Caco-2 (cell line): ENCODE measurements at regions not wholly inside any gene's neighbourhood (a gene's known extent, or its start where the extent isn't known, plus 50 kb on each side); places are given as distances from the start of the nearest gene placed in this dataset.

Experiments
- BruUV-seq: library from RNA; stranded (reverse); fragments of 400-500 nt; replicated peaks from 2 replicates; lab custom pipeline; 2021; lab: Mats Ljungman, UMichigan
- CTCF ChIA-PET: fragments of 300-600 bp; sonication (Branson Sonifier 250); formaldehyde crosslinking; loops from one replicate; lab custom pipeline; 2022; ENCODE audit warnings: antibody characterized with exemption; lab: Charles Lee
- POLR2A ChIA-PET: fragments of 300-600 bp; sonication (Branson Sonifier 250); formaldehyde crosslinking; loops from one replicate; lab custom pipeline; 2022; ENCODE audit warnings: antibody characterized with exemption; lab: Charles Lee
- DNase-seq, 2 experiments: peaks; one replicate each; pipeline versions ENCODE4 v3.0.0 to v3.0.0-alpha.2; 2020 to 2022
- H3K27me3 ChIP-seq: replicated peaks from 2 replicates; pipeline ENCODE4 v1.6.0; 2011; ENCODE audit warnings: low read length; ENCODE audit not compliant: control insufficient read depth, insufficient read depth
- H3K36me3 ChIP-seq: 2 replicates; pipeline ENCODE4 v1.5.1; 2011; ENCODE audit warnings: low read length; ENCODE audit not compliant: control insufficient read depth, insufficient read depth
- H3K4me1 ChIP-seq: fragments of 250-450 bp; sonication (Bioruptor Pico); 2 replicates; pipeline ENCODE4 v1.5.1; 2020; ENCODE audit warnings: mild to moderate bottlenecking
- H3K4me3 ChIP-seq: 2 replicates; pipeline ENCODE4 v1.5.1; 2011; ENCODE audit warnings: low read depth, mild to moderate bottlenecking, control low read depth, low read length
- H3K9me3 ChIP-seq: fragments of 250-450 bp; sonication (Bioruptor Pico); 2 replicates; pipeline ENCODE4 v1.5.1; 2020; ENCODE audit warnings: mild to moderate bottlenecking, moderate library complexity
- H3K27ac Mint-ChIP-seq: one replicate; pipeline ENCODE4 v1.8.0; 2022; ENCODE audit warnings: mixed read lengths; ENCODE audit not compliant: unreplicated experiment
- H3K27me3 Mint-ChIP-seq: one replicate; pipeline ENCODE4 v1.8.0; 2022; ENCODE audit warnings: mixed read lengths; ENCODE audit not compliant: insufficient read depth, unreplicated experiment
- H3K36me3 Mint-ChIP-seq: one replicate; pipeline ENCODE4 v1.8.0; 2022; ENCODE audit warnings: mild to moderate bottlenecking, mixed read lengths; ENCODE audit not compliant: insufficient read depth, unreplicated experiment
- H3K4me1 Mint-ChIP-seq: one replicate; pipeline ENCODE4 v1.8.0; 2022; ENCODE audit warnings: low read depth, mixed read lengths; ENCODE audit not compliant: unreplicated experiment
- H3K4me3 Mint-ChIP-seq: one replicate; pipeline ENCODE4 v1.8.0; 2022; ENCODE audit warnings: mild to moderate bottlenecking, moderate library complexity, mixed read lengths; ENCODE audit not compliant: unreplicated experiment
- H3K9me3 Mint-ChIP-seq: one replicate; pipeline ENCODE4 v1.8.0; 2022; ENCODE audit warnings: mixed read lengths; ENCODE audit not compliant: unreplicated experiment
- intact Hi-C: fragments of 100-400 bp; cut with micrococcal nuclease; formaldehyde crosslinking; loops from one replicate; pipeline ENCODE4 v1.10.0; 2022; ENCODE audit not compliant: unreplicated experiment
- TF ChIP-seq, protein P1 (sequence below), 2 experiments: fragments of 200-600 bp in 1 of 2; IDR thresholded peaks; 1 replicate in 1 of 2; 2 replicates in 1 of 2; pipeline versions ENCODE4 v1.5.1 to v1.8.0; 2011 to 2022; ENCODE audit warnings: antibody characterized with exemption in 1 of 2, control low read depth in 1 of 2, inconsistent platforms in 1 of 2, low read depth in 1 of 2, low read length in 1 of 2, mild to moderate bottlenecking in 1 of 2, moderate library complexity in 1 of 2; ENCODE audit not compliant: insufficient read depth in 1 of 2, severe bottlenecking in 1 of 2, unreplicated experiment in 1 of 2

DNA sequence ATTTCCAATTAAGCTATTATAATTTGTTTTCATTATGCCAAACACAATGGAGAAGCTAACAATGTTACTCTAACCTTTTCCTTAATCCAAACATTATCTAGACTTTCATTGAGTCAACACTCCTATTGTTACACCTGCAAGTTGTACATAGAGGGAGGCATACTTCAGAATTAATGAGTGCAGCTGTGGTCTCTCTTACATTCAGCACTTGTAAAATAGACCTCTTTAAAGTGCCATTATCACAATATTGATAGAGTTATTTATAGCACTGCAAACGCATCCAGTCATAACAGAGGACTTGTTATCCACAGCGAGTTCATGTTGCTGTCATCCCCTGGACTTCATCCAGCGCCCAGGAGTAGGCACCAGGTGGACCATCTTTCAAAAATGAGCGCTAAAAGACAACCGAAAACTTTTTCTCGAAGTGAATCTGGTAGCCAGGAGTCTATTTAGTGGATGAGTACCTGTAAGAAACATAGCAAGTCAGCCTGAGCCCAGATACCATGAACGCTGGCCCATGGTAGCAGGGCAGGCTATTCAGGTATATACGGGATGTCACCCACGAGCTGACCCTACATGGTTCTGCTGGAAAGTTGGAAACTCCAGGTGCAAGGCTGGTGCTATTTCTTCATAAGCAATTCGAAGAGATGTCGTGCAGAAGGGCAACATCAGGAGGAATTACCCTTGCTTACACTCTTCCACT lies 70.6 kb upstream of the NFIA start:
- no peak overlapping the region for H3K4me3 ChIP-seq
- H3K36me3 ChIP-seq: no peaks in the 10 kb centered on the region
- no TSS peak for BruUV-seq
- TF ChIP-seq, protein P1, sequence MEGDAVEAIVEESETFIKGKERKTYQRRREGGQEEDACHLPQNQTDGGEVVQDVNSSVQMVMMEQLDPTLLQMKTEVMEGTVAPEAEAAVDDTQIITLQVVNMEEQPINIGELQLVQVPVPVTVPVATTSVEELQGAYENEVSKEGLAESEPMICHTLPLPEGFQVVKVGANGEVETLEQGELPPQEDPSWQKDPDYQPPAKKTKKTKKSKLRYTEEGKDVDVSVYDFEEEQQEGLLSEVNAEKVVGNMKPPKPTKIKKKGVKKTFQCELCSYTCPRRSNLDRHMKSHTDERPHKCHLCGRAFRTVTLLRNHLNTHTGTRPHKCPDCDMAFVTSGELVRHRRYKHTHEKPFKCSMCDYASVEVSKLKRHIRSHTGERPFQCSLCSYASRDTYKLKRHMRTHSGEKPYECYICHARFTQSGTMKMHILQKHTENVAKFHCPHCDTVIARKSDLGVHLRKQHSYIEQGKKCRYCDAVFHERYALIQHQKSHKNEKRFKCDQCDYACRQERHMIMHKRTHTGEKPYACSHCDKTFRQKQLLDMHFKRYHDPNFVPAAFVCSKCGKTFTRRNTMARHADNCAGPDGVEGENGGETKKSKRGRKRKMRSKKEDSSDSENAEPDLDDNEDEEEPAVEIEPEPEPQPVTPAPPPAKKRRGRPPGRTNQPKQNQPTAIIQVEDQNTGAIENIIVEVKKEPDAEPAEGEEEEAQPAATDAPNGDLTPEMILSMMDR (IDR thresholded peaks at IDR 0.05; ENCODE audit: insufficient read depth in 1 of 2, low read depth in 1 of 2, low read length in 1 of 2, severe bottlenecking in 1 of 2, unreplicated experiment in 1 of 2): no peak
- Mint-ChIP-seq H3K27me3 (peaks cover 6% of the 10 kb centered on the region), H3K4me3 (no peak overlapping the region), H3K36me3 (no peaks in the 10 kb centered on the region), H3K27ac (no peak overlapping the region), H3K4me1 (no peaks in the 10 kb centered on the region), H3K9me3 (no peaks in the 10 kb centered on the region)
- no peaks in the 10 kb centered on the region for H3K9me3 ChIP-seq
- ChIA-PET POLR2A (no interaction called here), CTCF (no interaction called here)
- H3K4me1 ChIP-seq: no peaks in the 10 kb centered on the region
- H3K27me3 ChIP-seq: no peaks in the 10 kb centered on the region
- intact Hi-C loops: no loop called here
- no peak for DNase-seq

GRCh38 chr1:61007534-61008364 lies 74.6 kb upstream of the NFIA start:
- Histone ChIP-seq H3K27me3 (no peaks in the 10 kb centered on the region), H3K9me3 (no peaks in the 10 kb centered on the region), H3K4me3 (no peak overlapping the region), H3K36me3 (no peaks in the 10 kb centered on the region), H3K4me1 (no peaks in the 10 kb centered on the region)
- peaks cover 3% of the 10 kb centered on the region for H3K27me3 Mint-ChIP-seq
- H3K36me3 Mint-ChIP-seq: no peaks in the 10 kb centered on the region
- BruUV-seq: no TSS peak
- TF ChIP-seq, protein P1 (IDR thresholded peaks at IDR 0.05; ENCODE audit: insufficient read depth in 1 of 2, low read depth in 1 of 2, low read length in 1 of 2, severe bottlenecking in 1 of 2, unreplicated experiment in 1 of 2): no peak
- ChIA-PET POLR2A (no interaction called here), CTCF (no interaction called here)
- DNase-seq: no peak
- H3K9me3 Mint-ChIP-seq: no peaks in the 10 kb centered on the region
- H3K27ac Mint-ChIP-seq: no peak overlapping the region
- intact Hi-C loops: no loop called here
- H3K4me1 Mint-ChIP-seq: no peaks in the 10 kb centered on the region
- H3K4me3 Mint-ChIP-seq: no peak overlapping the region

GRCh38 chr1:61005614-61006580 lies 76.5 kb upstream of the NFIA start:
- Mint-ChIP-seq H3K4me3 (no peak overlapping the region), H3K27me3 (peaks cover 3% of the 10 kb centered on the region), H3K4me1 (no peaks in the 10 kb centered on the region), H3K27ac (no peak overlapping the region), H3K36me3 (no peaks in the 10 kb centered on the region), H3K9me3 (no peaks in the 10 kb centered on the region)
- Histone ChIP-seq H3K27me3 (no peaks in the 10 kb centered on the region), H3K9me3 (no peaks in the 10 kb centered on the region), H3K36me3 (no peaks in the 10 kb centered on the region), H3K4me3 (no peak overlapping the region), H3K4me1 (no peaks in the 10 kb centered on the region)
- POLR2A ChIA-PET: no interaction called here
- CTCF ChIA-PET: no interaction called here
- BruUV-seq: no TSS peak
- TF ChIP-seq, protein P1 (IDR thresholded peaks at IDR 0.05; ENCODE audit: insufficient read depth in 1 of 2, low read depth in 1 of 2, low read length in 1 of 2, severe bottlenecking in 1 of 2, unreplicated experiment in 1 of 2): no peak
- no peak for DNase-seq
- intact Hi-C loops: no loop called here
